SU-DHL-6 (cell line): ENCODE measurements at regions not wholly inside any gene's neighbourhood (a gene's known extent, or its start where the extent isn't known, plus 50 kb on each side); places are given as distances from the start of the nearest gene placed in this dataset.

Experiments used
- H2AFZ ChIP-seq: fragments of 200-600 bp; sonication (generic); 2 replicates; pipeline ENCODE4 v1.6.1; 2014; ENCODE audit warnings: low read depth, mild to moderate bottlenecking, moderate library complexity, mixed read lengths, antibody characterized with exemption, low read length; ENCODE audit not compliant: severe bottlenecking
- H3F3A ChIP-seq: fragments of 200-600 bp; shearing (Covaris generic); 2 replicates; pipeline ENCODE4 v1.6.0; 2016; ENCODE audit warnings: antibody characterized with exemption, mild to moderate bottlenecking; ENCODE audit not compliant: insufficient read depth
- H3K27ac ChIP-seq: fragments of 200-600 bp; sonication (generic); 2 replicates; pipeline ENCODE4 v1.5.1; 2016; ENCODE audit warnings: low read depth, mild to moderate bottlenecking, low read length, moderate library complexity, mixed read lengths
- H3K27me3 ChIP-seq: fragments of 200-600 bp; sonication (generic), shearing (Covaris generic); 2 replicates; pipeline ENCODE4 v1.6.0; 2014; ENCODE audit warnings: mild to moderate bottlenecking, low read length
- H3K36me3 ChIP-seq: fragments of 200-600 bp; sonication (generic); 2 replicates; pipeline ENCODE4 v1.6.1; 2014; ENCODE audit warnings: mild to moderate bottlenecking, low read length, mixed read lengths
- H3K4me2 ChIP-seq: fragments of 300-600, 200-600 bp; shearing (Covaris generic), sonication (generic); 2 replicates; pipeline ENCODE4 v1.6.0; 2014; ENCODE audit warnings: low read length, low read depth, mild to moderate bottlenecking; ENCODE audit not compliant: poor library complexity, severe bottlenecking
- H3K4me3 ChIP-seq: fragments of 200-600 bp; sonication (generic); 2 replicates; pipeline ENCODE4 v1.5.1; 2014; ENCODE audit warnings: antibody characterized with exemption, low read length, mild to moderate bottlenecking, mixed read lengths; ENCODE audit not compliant: insufficient read depth, poor library complexity, severe bottlenecking
- H3K79me2 ChIP-seq: fragments of 200-600 bp; sonication (generic); 2 replicates; pipeline ENCODE4 v1.6.1; 2014; ENCODE audit warnings: mild to moderate bottlenecking, low read length, moderate library complexity; ENCODE audit not compliant: insufficient read depth
- H3K9ac ChIP-seq: fragments of 200-600 bp; sonication (generic); 2 replicates; pipeline ENCODE4 v1.7.0; 2014; ENCODE audit warnings: mild to moderate bottlenecking, low read length
- H3K9me2 ChIP-seq: fragments of 200-600 bp; sonication (generic); replicated peaks from 2 replicates; pipeline ENCODE4 v1.6.1; 2014; ENCODE audit warnings: low read length; ENCODE audit not compliant: insufficient read depth
- H3K9me3 ChIP-seq: fragments of 200-600 bp; sonication (generic); 2 replicates; pipeline ENCODE4 v1.6.1; 2014; ENCODE audit warnings: low read length, mixed read lengths; ENCODE audit not compliant: insufficient read depth
- H4K20me1 ChIP-seq: fragments of 200-600 bp; sonication (generic); 2 replicates; pipeline ENCODE4 v1.6.1; 2014; ENCODE audit warnings: low read depth, mild to moderate bottlenecking, antibody characterized with exemption, low read length, moderate library complexity, mixed read lengths
- CTCF ChIP-seq: fragments of 200-600 bp; sonication (generic); IDR thresholded peaks from one replicate; pipeline ENCODE4 v1.5.1; 2017; ENCODE audit warnings: antibody characterized with exemption, mild to moderate bottlenecking, low read length, moderate library complexity; ENCODE audit not compliant: insufficient read depth, poor library complexity, severe bottlenecking
- EZH2phosphoT487 ChIP-seq: fragments of 200-600 bp; sonication (generic), shearing (Covaris generic); conservative IDR thresholded peaks from 2 replicates; pipeline ENCODE4 v1.6.1; 2018; ENCODE audit warnings: mild to moderate bottlenecking, antibody characterized with exemption, low read length, moderate library complexity, mixed read lengths

GRCh38 chr13:58247080-58247479 is 615.5 kb downstream of the PCDH17 start:
- Histone ChIP-seq H3F3A (no peaks in the 10 kb centered on the region), H3K36me3 (no peaks in the 10 kb centered on the region), H3K79me2 (no peaks in the 10 kb centered on the region), H3K4me2 (no peak overlapping the region), H3K9me3 (no peaks in the 10 kb centered on the region), H3K9me2 (no peaks in the 10 kb centered on the region), H3K27ac (no peak overlapping the region), H3K9ac (no peak overlapping the region), H2AFZ (no peak overlapping the region), H4K20me1 (no peaks in the 10 kb centered on the region), H3K27me3 (no peaks in the 10 kb centered on the region), H3K4me3 (no peak overlapping the region)
- TF ChIP-seq EZH2phosphoT487 (no peak), CTCF (no peak)

GRCh38 chr13:58254943-58255342 is 623.4 kb downstream of the PCDH17 start:
- H3K36me3 ChIP-seq = no peaks in the 10 kb centered on the region
- no peaks in the 10 kb centered on the region for H3K79me2 ChIP-seq
- no peaks in the 10 kb centered on the region for H3K9me3 ChIP-seq
- H4K20me1 ChIP-seq = no peaks in the 10 kb centered on the region
- H3K9ac ChIP-seq = no peak overlapping the region
- H3K9me2 ChIP-seq = no peaks in the 10 kb centered on the region
- no peaks in the 10 kb centered on the region for H3K27me3 ChIP-seq
- TF ChIP-seq CTCF (no peak), EZH2phosphoT487 (no peak)
- H2AFZ ChIP-seq = no peak overlapping the region
- H3K27ac ChIP-seq = no peak overlapping the region
- no peaks in the 10 kb centered on the region for H3F3A ChIP-seq
- no peak overlapping the region for H3K4me3 ChIP-seq
- no peak overlapping the region for H3K4me2 ChIP-seq

DNA sequence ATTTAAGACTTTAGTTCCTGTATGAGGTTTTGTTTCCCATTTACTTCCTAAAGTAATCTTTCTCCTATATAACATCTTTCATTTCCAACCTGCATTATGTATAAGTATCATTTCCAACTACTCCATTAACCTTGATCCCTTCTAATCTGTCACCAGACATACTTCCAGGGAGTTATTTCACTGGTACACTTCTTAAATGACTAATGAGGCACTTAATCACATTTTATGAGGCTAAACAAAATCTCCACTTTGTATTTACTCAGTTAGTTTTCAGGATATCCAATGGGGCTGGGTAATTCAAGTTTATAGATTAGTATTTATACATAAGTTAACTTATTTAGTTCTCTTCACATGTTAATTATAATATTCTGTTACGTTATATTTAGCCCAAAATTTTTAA is 634.7 kb downstream of the PCDH17 start:
- no peak overlapping the region for H3K27ac ChIP-seq
- no peak overlapping the region for H2AFZ ChIP-seq
- no peaks in the 10 kb centered on the region for H3F3A ChIP-seq
- no peak overlapping the region for H3K4me3 ChIP-seq
- H4K20me1 ChIP-seq = no peaks in the 10 kb centered on the region
- H3K9me2 ChIP-seq = no peaks in the 10 kb centered on the region
- H3K9ac ChIP-seq = no peak overlapping the region
- no peaks in the 10 kb centered on the region for H3K36me3 ChIP-seq
- no peaks in the 10 kb centered on the region for H3K9me3 ChIP-seq
- TF ChIP-seq CTCF (no peak), EZH2phosphoT487 (no peak)
- H3K79me2 ChIP-seq = no peaks in the 10 kb centered on the region
- no peaks in the 10 kb centered on the region for H3K27me3 ChIP-seq
- H3K4me2 ChIP-seq = no peak overlapping the region
